DOHH2 (cell line): ENCODE measurements at regions not wholly inside any gene's neighbourhood (a gene's known extent, or its start where the extent isn't known, plus 50 kb on each side); places are given as distances from the start of the nearest gene placed in this dataset.

Experiments used
- H3F3A ChIP-seq: fragments of 200-600 bp; sonication (generic), shearing (Covaris generic); 2 replicates; pipeline ENCODE4 v1.6.0; 2016; ENCODE audit warnings: antibody characterized with exemption, mild to moderate bottlenecking; ENCODE audit not compliant: control insufficient read depth, insufficient read depth
- H3K27ac ChIP-seq: fragments of 200-600 bp; sonication (generic); 2 replicates; pipeline ENCODE4 v1.5.1; 2014; ENCODE audit warnings: low read depth, mild to moderate bottlenecking, low read length, moderate library complexity
- H3K27me3 ChIP-seq: fragments of 200-600 bp; sonication (generic); 2 replicates; pipeline ENCODE4 v1.6.1; 2014; ENCODE audit warnings: mild to moderate bottlenecking, low read length, mixed read lengths; ENCODE audit not compliant: control insufficient read depth
- H3K36me3 ChIP-seq: fragments of 200-600 bp; sonication (generic); 2 replicates; pipeline ENCODE4 v1.6.1; 2014; ENCODE audit warnings: mild to moderate bottlenecking, low read length, moderate library complexity, mixed read lengths; ENCODE audit not compliant: control insufficient read depth
- H3K4me1 ChIP-seq: fragments of 200-600 bp; sonication (generic); 2 replicates; pipeline ENCODE4 v1.6.1; 2014; ENCODE audit warnings: mild to moderate bottlenecking, low read length, mixed read lengths; ENCODE audit not compliant: control insufficient read depth
- H3K4me2 ChIP-seq: fragments of 200-600 bp; sonication (generic); 2 replicates; pipeline ENCODE4 v1.6.0; 2014; ENCODE audit warnings: mild to moderate bottlenecking, low read length, moderate library complexity
- H3K4me3 ChIP-seq: fragments of 200-600 bp; sonication (generic); 2 replicates; pipeline ENCODE4 v1.5.1; 2014; ENCODE audit warnings: mild to moderate bottlenecking, low read length, mixed read lengths
- H3K79me2 ChIP-seq: fragments of 200-600 bp; sonication (generic); 2 replicates; pipeline ENCODE4 v1.6.1; 2014; ENCODE audit warnings: mild to moderate bottlenecking, low read length, mixed read lengths; ENCODE audit not compliant: control insufficient read depth
- H3K9me2 ChIP-seq: fragments of 200-600 bp; sonication (generic); replicated peaks from 2 replicates; pipeline ENCODE4 v1.6.1; 2014; ENCODE audit warnings: mild to moderate bottlenecking, low read length, mixed read lengths; ENCODE audit not compliant: control insufficient read depth
- H3K9me3 ChIP-seq: fragments of 200-600 bp; sonication (generic); 2 replicates; pipeline ENCODE4 v1.6.1; 2014; ENCODE audit warnings: antibody characterized with exemption, low read length, mixed read lengths; ENCODE audit not compliant: control insufficient read depth, insufficient read depth
- H4K20me1 ChIP-seq: fragments of 200-600 bp; sonication (generic); 2 replicates; pipeline ENCODE4 v1.6.0; 2014; ENCODE audit warnings: low read depth, mild to moderate bottlenecking, antibody characterized with exemption, low read length, moderate library complexity; ENCODE audit not compliant: control insufficient read depth, insufficient read depth
- CTCF ChIP-seq: fragments of 200-600 bp; sonication (generic); IDR thresholded peaks from one replicate; pipeline ENCODE4 v1.5.1; 2014; ENCODE audit warnings: antibody characterized with exemption, mild to moderate bottlenecking, low read depth, low read length; ENCODE audit not compliant: poor library complexity, severe bottlenecking
- EZH2phosphoT487 ChIP-seq: fragments of 200-600 bp; sonication (generic); IDR thresholded peaks from 2 replicates; pipeline ENCODE4 v1.6.1; 2017; ENCODE audit warnings: borderline replicate concordance, mild to moderate bottlenecking, antibody characterized with exemption, low read length, moderate library complexity, mixed read lengths

- no peaks in the 10 kb centered on the region for H3K79me2 ChIP-seq
- H3K27me3 ChIP-seq, result no peaks in the 10 kb centered on the region
- no peaks in the 10 kb centered on the region for H3F3A ChIP-seq
- H3K36me3 ChIP-seq, result no peaks in the 10 kb centered on the region
- no peaks in the 10 kb centered on the region for H3K9me2 ChIP-seq
- no peak overlapping the region for H3K27ac ChIP-seq
- H3K4me1 ChIP-seq, result no peaks in the 10 kb centered on the region
- H3K4me2 ChIP-seq, result no peak overlapping the region
- no peak for TF ChIP-seq CTCF
- no peak for TF ChIP-seq EZH2phosphoT487
- H4K20me1 ChIP-seq, result no peaks in the 10 kb centered on the region
- no peak overlapping the region for H3K4me3 ChIP-seq
- peaks cover 51% of the 10 kb centered on the region for H3K9me3 ChIP-seq
Observed at GRCh38 chr15:25230442-25230841, 208.4 kb downstream of the UBE3A start.

DNA sequence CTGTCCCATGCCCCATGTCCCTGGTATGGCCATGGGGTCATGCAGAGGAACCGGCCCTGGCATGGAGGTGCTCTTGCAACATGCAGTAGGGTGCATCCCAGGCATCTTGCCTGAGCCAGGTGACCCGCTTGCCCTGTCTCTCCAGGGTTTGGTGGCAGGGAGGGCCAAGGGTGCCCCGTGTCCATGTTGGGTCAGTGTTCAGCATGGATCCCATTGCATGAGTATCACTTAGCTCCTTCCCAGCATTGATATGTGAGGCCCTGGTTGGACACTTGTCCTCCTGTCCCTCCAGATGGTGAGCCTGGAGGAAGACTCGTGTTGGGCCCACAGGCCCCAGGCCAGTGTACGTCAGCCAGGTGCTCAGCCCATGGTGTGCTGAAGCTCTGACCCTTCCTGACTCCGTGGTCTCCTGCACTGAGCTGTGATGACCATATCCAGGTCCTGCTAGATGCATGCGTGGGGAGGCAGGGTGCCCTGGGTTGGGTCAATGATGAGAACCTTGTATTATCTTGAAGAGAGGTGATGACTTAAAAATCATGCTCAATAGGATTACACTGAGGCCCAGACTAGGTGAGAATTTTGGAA lies 205.0 kb downstream of the UBE3A start:
- Histone ChIP-seq H3K36me3 (no peaks in the 10 kb centered on the region), H3F3A (no peaks in the 10 kb centered on the region), H3K9me2 (no peaks in the 10 kb centered on the region), H3K27me3 (no peaks in the 10 kb centered on the region), H3K4me3 (no peak overlapping the region), H3K4me2 (no peak overlapping the region), H3K4me1 (no peaks in the 10 kb centered on the region), H3K79me2 (no peaks in the 10 kb centered on the region), H3K27ac (no peak overlapping the region), H4K20me1 (no peaks in the 10 kb centered on the region), H3K9me3 (peaks cover 47% of the 10 kb centered on the region)
- TF ChIP-seq CTCF (no peak), EZH2phosphoT487 (no peak)

DNA sequence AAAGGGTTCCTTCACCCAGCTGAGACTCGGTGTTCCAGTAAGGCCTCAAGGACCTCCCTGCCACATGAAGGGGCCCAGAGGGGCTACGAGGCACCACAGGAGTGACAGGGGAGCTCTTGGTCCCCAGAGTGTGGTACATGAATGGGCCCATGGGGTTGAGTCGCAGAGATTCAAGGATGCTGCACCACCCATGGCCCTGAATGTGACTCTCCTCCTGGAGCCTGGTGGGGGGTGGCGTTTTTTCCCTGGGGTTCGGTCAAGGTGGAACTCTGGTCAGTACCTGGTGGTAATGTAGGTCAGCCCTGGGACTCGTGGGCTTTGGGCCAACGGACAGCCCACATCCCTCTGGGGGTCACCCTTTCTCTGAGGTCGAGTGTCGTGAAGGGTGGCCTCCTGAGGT lies 204.0 kb downstream of the UBE3A start:
- Histone ChIP-seq H3K4me1 (no peaks in the 10 kb centered on the region), H3K36me3 (no peaks in the 10 kb centered on the region), H3K27me3 (no peaks in the 10 kb centered on the region), H3K79me2 (no peaks in the 10 kb centered on the region), H3K9me3 (peaks cover 47% of the 10 kb centered on the region), H3F3A (no peaks in the 10 kb centered on the region), H3K4me2 (no peak overlapping the region), H4K20me1 (no peaks in the 10 kb centered on the region), H3K9me2 (no peaks in the 10 kb centered on the region), H3K27ac (no peak overlapping the region), H3K4me3 (no peak overlapping the region)
- TF ChIP-seq EZH2phosphoT487 (no peak), CTCF (no peak)

DNA sequence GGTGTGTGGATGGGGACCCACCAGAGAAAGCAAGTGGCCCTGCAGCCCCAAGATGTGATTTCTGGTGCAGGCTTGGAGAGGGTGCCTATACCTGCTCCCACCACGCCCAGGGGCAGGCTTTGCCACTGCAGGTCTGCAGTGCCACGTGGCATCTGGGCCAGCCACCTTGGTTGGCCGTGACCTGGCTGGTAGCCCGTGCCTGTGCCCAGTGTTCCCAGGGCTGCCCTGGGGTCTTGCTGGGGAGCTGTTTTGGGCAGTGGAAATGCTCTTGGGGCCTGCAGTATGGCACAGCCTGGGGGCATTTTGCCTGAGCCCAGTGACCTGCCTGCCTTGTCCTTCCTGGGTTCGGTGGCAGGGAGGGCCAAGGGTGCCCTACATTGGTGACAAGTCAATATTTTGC lies 203.4 kb downstream of the UBE3A start:
- Histone ChIP-seq H3K4me1 (no peaks in the 10 kb centered on the region), H3K4me3 (no peak overlapping the region), H3K79me2 (no peaks in the 10 kb centered on the region), H3F3A (no peaks in the 10 kb centered on the region), H3K4me2 (no peak overlapping the region), H3K36me3 (no peaks in the 10 kb centered on the region), H3K27me3 (no peaks in the 10 kb centered on the region), H3K9me2 (no peaks in the 10 kb centered on the region), H4K20me1 (no peaks in the 10 kb centered on the region), H3K9me3 (peaks cover 52% of the 10 kb centered on the region), H3K27ac (no peak overlapping the region)
- no peak for TF ChIP-seq CTCF
- TF ChIP-seq EZH2phosphoT487, result no peak
